GM12878 (cell line): ENCODE measurements at regions not wholly inside any gene's neighbourhood (a gene's known extent, or its start where the extent isn't known, plus 50 kb on each side); places are given as distances from the start of the nearest gene placed in this dataset.

ENCODE experiments used
- ATF2 ChIP-seq: IDR thresholded peaks from 2 replicates; pipeline ENCODE4 v1.6.1; 2012; ENCODE audit warnings: low read length, inconsistent platforms
- BCL11A ChIP-seq: IDR thresholded peaks from 2 replicates; pipeline ENCODE4 v1.6.1; 2011; ENCODE audit warnings: low read depth, low read length
- CUX1 ChIP-seq: IDR thresholded peaks from 2 replicates; pipeline ENCODE4 v1.6.1; 2012; ENCODE audit warnings: improper control_type of control experiment, low read depth, low read length; ENCODE audit not compliant: insufficient replicate concordance
- IRF4 ChIP-seq: IDR thresholded peaks from 2 replicates; pipeline ENCODE4 v1.6.1; 2011; ENCODE audit warnings: low read depth, low read length
- IRF5 ChIP-seq: fragments of 450-650 bp; IDR thresholded peaks from 2 replicates; pipeline ENCODE4 v1.6.1; 2017; ENCODE audit warnings: borderline replicate concordance
- JUNB ChIP-seq: IDR thresholded peaks from 2 replicates; pipeline ENCODE4 v1.6.1; 2016; ENCODE audit warnings: antibody characterized with exemption, mild to moderate bottlenecking
- KAT2A ChIP-seq: conservative IDR thresholded peaks from 2 replicates; pipeline ENCODE4 v1.6.1; 2011; ENCODE audit warnings: low read depth, low read length; ENCODE audit not compliant: control insufficient read depth
- KLF5 ChIP-seq: fragments of 450-650 bp; IDR thresholded peaks from 2 replicates; pipeline ENCODE4 v1.6.1; 2014; ENCODE audit warnings: mild to moderate bottlenecking; ENCODE audit not compliant: partially characterized antibody
- MAX ChIP-seq: IDR thresholded peaks from 2 replicates; pipeline ENCODE4 v1.6.1; 2012; ENCODE audit warnings: low read depth, low read length, improper control_type of control experiment
- MYC ChIP-seq: IDR thresholded peaks from 2 replicates; pipeline ENCODE4 v1.6.1; 2011; ENCODE audit warnings: mild to moderate bottlenecking, low read length, moderate library complexity, inconsistent platforms; ENCODE audit not compliant: insufficient read depth, insufficient replicate concordance, insufficient read length, severe bottlenecking
- PAX8 ChIP-seq: fragments of 450-650 bp; IDR thresholded peaks from 2 replicates; pipeline ENCODE4 v1.6.1; 2017; ENCODE audit warnings: mild to moderate bottlenecking, moderate library complexity
- REST ChIP-seq: IDR thresholded peaks from 2 replicates; pipeline ENCODE4 v1.6.1; 2012; ENCODE audit warnings: mild to moderate bottlenecking, low read depth, low read length
- SMAD5 ChIP-seq: IDR thresholded peaks from 2 replicates; pipeline ENCODE4 v1.6.1; 2016; ENCODE audit warnings: antibody characterized with exemption, low read depth
- SMARCA5 ChIP-seq: fragments of 450-650 bp; IDR thresholded peaks from 2 replicates; pipeline ENCODE4 v1.6.1; 2017; ENCODE audit warnings: mild to moderate bottlenecking
- SUPT20H ChIP-seq: IDR thresholded peaks from 2 replicates; pipeline ENCODE4 v1.6.1; 2011; ENCODE audit warnings: low read depth, mild to moderate bottlenecking, low read length, moderate library complexity, borderline replicate concordance; ENCODE audit not compliant: control insufficient read depth

- TF ChIP-seq CUX1 (no peak), KLF5 (no peak), PAX8 (no peak), REST (no peak), SMAD5 (no peak), IRF5 (no peak), MAX (no peak), SUPT20H (no peak), JUNB (no peak), BCL11A (no peak), KAT2A (no peak), MYC (no peak), SMARCA5 (no peak), ATF2 (no peak), IRF4 (no peak)
Measured at GRCh38 chr2:19021721-19022120, 336.7 kb downstream of the OSR1 start (continued).
